SK-N-SH (cell line): ENCODE measurements at regions not wholly inside any gene's neighbourhood (a gene's known extent, or its start where the extent isn't known, plus 50 kb on each side); places are given as distances from the start of the nearest gene placed in this dataset.
"Not testable (repeated sequence)": the region's sequence is repeated elsewhere in the genome, so short reads cannot be mapped to it uniquely, and the experiment has no call there.

Experiments
- CTCF ChIA-PET: fragments of 300-600, 350-600 bp; formaldehyde crosslinking; extraction: SDS; loops from one replicate; lab custom pipeline; 2021; lab: Yijun Ruan, JAX
- POLR2A ChIA-PET: fragments of 350-600 bp; sonication (Branson Sonifier 250); formaldehyde crosslinking; extraction: SDS; loops from one replicate; lab custom pipeline; 2020; ENCODE audit warnings: antibody characterized with exemption, inconsistent platforms; lab: Yijun Ruan, JAX
- DNase-seq: peaks from one replicate; pipeline ENCODE4 v3.0.0; 2012
- H2AFZ ChIP-seq: fragments of 200-600 bp; sonication (generic); 2 replicates; pipeline ENCODE4 v1.8.1; 2016; ENCODE audit warnings: antibody characterized with exemption, mild to moderate bottlenecking, low read depth
- H3F3A ChIP-seq: fragments of 200-600 bp; sonication (generic); replicated peaks from 2 replicates; pipeline ENCODE3; 2016; ENCODE audit warnings: antibody characterized with exemption, mild to moderate bottlenecking; ENCODE audit not compliant: insufficient read depth
- H3K27ac ChIP-seq, 2 experiments: fragments of 200-500 bp in 1 of 2; fragments of 200-600 bp in 1 of 2; sonication (Bioruptor generic) in 1 of 2; sonication (generic), shearing (Covaris generic) in 1 of 2; 2 replicates each; pipeline versions ENCODE4 v1.5.1 to v1.6.1; 2014 to 2016; ENCODE audit warnings: low read depth in 2 of 2, inconsistent platforms in 1 of 2, low read length in 1 of 2, mild to moderate bottlenecking in 1 of 2, mixed read lengths in 1 of 2
- H3K27me3 ChIP-seq: fragments of 200-600 bp; sonication (generic), shearing (Covaris generic); 2 replicates; pipeline ENCODE4 v1.6.1; 2016; ENCODE audit warnings: mixed run types; ENCODE audit not compliant: insufficient read depth
- H3K36me3 ChIP-seq, 2 experiments: fragments of 200-500 bp in 1 of 2; fragments of 200-600 bp in 1 of 2; sonication (Bioruptor generic) in 1 of 2; sonication (generic) in 1 of 2; replicated peaks in 1 of 2; 2 replicates each; pipeline versions ENCODE3 to v1.5.1; 2014 to 2016; ENCODE audit warnings: low read length in 1 of 2, mild to moderate bottlenecking in 1 of 2; ENCODE audit not compliant: insufficient read depth in 2 of 2, control insufficient read depth in 1 of 2
- H3K4me1 ChIP-seq, 2 experiments: fragments of 200-500 bp in 1 of 2; fragments of 200-600 bp in 1 of 2; sonication (Bioruptor generic) in 1 of 2; sonication (generic), shearing (Covaris generic) in 1 of 2; 2 replicates each; pipeline versions ENCODE4 v1.5.1 to v1.6.1; 2014 to 2016; ENCODE audit warnings: low read depth in 1 of 2, low read length in 1 of 2, mixed run types in 1 of 2; ENCODE audit not compliant: insufficient read depth in 2 of 2, control insufficient read depth in 1 of 2
- H3K4me2 ChIP-seq: fragments of 200-600 bp; sonication (generic), shearing (Covaris generic); 2 replicates; pipeline ENCODE4 v1.6.1; 2017; ENCODE audit warnings: mixed run types
- H3K4me3 ChIP-seq, 2 experiments: fragments of 200-500 bp in 1 of 2; fragments of 200-600 bp in 1 of 2; sonication (Bioruptor generic) in 1 of 2; sonication (generic), shearing (Covaris generic) in 1 of 2; 2 replicates each; pipeline versions ENCODE4 v1.5.1 to v1.8.1; 2014 to 2016; ENCODE audit warnings: low read depth in 2 of 2, inconsistent platforms in 1 of 2, low read length in 1 of 2, mild to moderate bottlenecking in 1 of 2, mixed read lengths in 1 of 2, moderate library complexity in 1 of 2
- H3K79me2 ChIP-seq: fragments of 200-600 bp; sonication (generic); 2 replicates; pipeline ENCODE4 v1.8.1; 2017; ENCODE audit warnings: mild to moderate bottlenecking; ENCODE audit not compliant: insufficient read depth
- H3K9ac ChIP-seq: fragments of 200-600 bp; sonication (generic); 2 replicates; pipeline ENCODE4 v1.6.1; 2017; ENCODE audit warnings: mixed run types
- H3K9me2 ChIP-seq: fragments of 200-600 bp; sonication (generic); 2 replicates; pipeline ENCODE4 v1.6.1; 2017; ENCODE audit warnings: mixed run types
- H3K9me3 ChIP-seq: fragments of 200-600 bp; sonication (generic); 2 replicates; pipeline ENCODE4 v1.6.1; 2017; ENCODE audit warnings: mixed run types, mild to moderate bottlenecking, moderate library complexity
- H4K20me1 ChIP-seq: fragments of 200-600 bp; sonication (generic); 2 replicates; pipeline ENCODE4 v1.6.1; 2017; ENCODE audit warnings: mild to moderate bottlenecking, mixed run types; ENCODE audit not compliant: insufficient read depth
- ELF1 ChIP-seq: IDR thresholded peaks from 2 replicates; pipeline ENCODE4 v1.4.0; 2012
- EP300 ChIP-seq, 2 experiments: IDR thresholded peaks; 2 replicates each; pipeline versions ENCODE4 v1.4.0 to v1.6.1; 2012; ENCODE audit warnings: borderline replicate concordance in 1 of 2, low read depth in 1 of 2, low read length in 1 of 2
- FOSL2 ChIP-seq: IDR thresholded peaks from 2 replicates; pipeline ENCODE4 v1.4.0; 2012; ENCODE audit warnings: low read depth, mild to moderate bottlenecking, moderate library complexity, borderline replicate concordance
- FOXJ3 ChIP-seq: sonication (generic); formaldehyde crosslinking; IDR thresholded peaks from 2 replicates; pipeline ENCODE4 v1.5.1; 2020; ENCODE audit warnings: mild to moderate bottlenecking, missing genetic modification reagents
- JUND ChIP-seq: IDR thresholded peaks from 2 replicates; pipeline ENCODE4 v1.4.0; 2012
- REST ChIP-seq: IDR thresholded peaks from 2 replicates; pipeline ENCODE4 v1.6.1; 2012; ENCODE audit warnings: mild to moderate bottlenecking, low read depth, low read length, moderate library complexity
- TEAD4 ChIP-seq: IDR thresholded peaks from 2 replicates; pipeline ENCODE4 v1.4.0; 2012; ENCODE audit warnings: mild to moderate bottlenecking, borderline replicate concordance; ENCODE audit not compliant: insufficient read depth
- USF2 ChIP-seq: fragments of 150-350 bp; IDR thresholded peaks from 2 replicates; pipeline ENCODE4 v1.6.1; 2017; ENCODE audit warnings: antibody characterized with exemption, low read length, low read depth, borderline replicate concordance
- WGBS: methylation state at CpG from one replicate; pipeline ENCODE4 v1.1.6; 2017; ENCODE audit warnings: low lambda C conversion rate; 5-methylcytosine and 5-hydroxymethylcytosine counted together

- TF ChIP-seq USF2 (no peak), FOXJ3 (CRISPR knock-in tag) (no peak)
Observed at GRCh38 chr7:106744563-106745091, 83.7 kb upstream of the CCDC71L start (continued).

- H3K9me3 ChIP-seq, DNase-seq, H3K9ac ChIP-seq, H3K36me3 ChIP-seq, H2AFZ ChIP-seq, H3K4me2 ChIP-seq, H4K20me1 ChIP-seq, H3K9me2 ChIP-seq, H3K79me2 ChIP-seq, H3K4me1 ChIP-seq, POLR2A ChIA-PET, H3K4me3 ChIP-seq, H3K27me3 ChIP-seq, H3K27ac ChIP-seq, H3F3A ChIP-seq: not testable (repeated sequence)
- WGBS = 96% methylated on average over 2 of the region's 2 CpGs
- CTCF ChIA-PET = interaction anchor here (0.9 to 1.4 kb wide), 3 partner anchors 10 to 205 kb away, joined by 3 to 5 read pairs (median 4); no protein-coding TSS in a partner anchor
Observed at GRCh38 chr7:106747301-106747700, 86.3 kb upstream of the CCDC71L start.

GRCh38 chr7:106747804-106748203 lies 86.8 kb upstream of the CCDC71L start:
- H3K27ac ChIP-seq = no peak overlapping the region
- ChIA-PET POLR2A (no interaction called here), CTCF (interaction anchor here (0.9 to 1.4 kb wide), 3 partner anchors 11 to 206 kb away, joined by 3 to 5 read pairs (median 4); no protein-coding TSS in a partner anchor)
- no peaks in the 10 kb centered on the region for H3K79me2 ChIP-seq
- H4K20me1 ChIP-seq = no peaks in the 10 kb centered on the region
- H3K9ac ChIP-seq = no peak overlapping the region
- H2AFZ ChIP-seq = no peak overlapping the region
- H3K4me1 ChIP-seq = peaks cover 0 to 3% of the 10 kb centered on the region in 2 experiments; a peak in 1 of 4 replicates
- no peaks in the 10 kb centered on the region for H3K27me3 ChIP-seq
- no peak overlapping the region for H3K4me3 ChIP-seq
- H3K9me2 ChIP-seq = no peaks in the 10 kb centered on the region
- H3F3A ChIP-seq = no peaks in the 10 kb centered on the region
- H3K36me3 ChIP-seq = no peaks in the 10 kb centered on the region
- H3K4me2 ChIP-seq = no peak overlapping the region
- H3K9me3 ChIP-seq = no peaks in the 10 kb centered on the region
- no peak for DNase-seq
- TF ChIP-seq FOSL2 (no peak), FOXJ3 (CRISPR knock-in tag) (no peak), REST (no peak), TEAD4 (no peak), ELF1 (no peak), EP300 (IDR thresholded peaks at IDR 0.05; ENCODE audit: borderline replicate concordance in 1 of 2, low read depth in 1 of 2, low read length in 1 of 2) (no peak), JUND (no peak)
- 82% methylated on average over 2 of the region's 2 CpGs for WGBS
